ENCODE measurements at regions not wholly inside any gene's neighbourhood (a gene's known extent, or its start where the extent isn't known, plus 50 kb on each side); places are given as distances from the start of the nearest gene placed in this dataset.

- no peak for TF ChIP-seq CTCF (IDR thresholded peaks at IDR 0.05; ENCODE audit: low read depth, low read length, missing control alignments)
- in situ Hi-C loops (cut with HindIII; ENCODE audit: low sequenced_read_pairs), result no loop called here
- no peak overlapping the region for H3K4me3 ChIP-seq (ENCODE audit: low read depth, low read length)
- DNase-seq (ENCODE audit: low read depth), result no peak
Measured at GRCh38 chr2:103249462-103249861, 487.6 kb downstream of the TMEM182 start.

GRCh38 chr2:103252781-103253180 lies 490.9 kb downstream of the TMEM182 start:
- DNase-seq (ENCODE audit: low read depth), result no peak
- in situ Hi-C loops (cut with HindIII; ENCODE audit: low sequenced_read_pairs), result no loop called here
- H3K4me3 ChIP-seq (ENCODE audit: low read depth, low read length), result no peak overlapping the region
- no peak for TF ChIP-seq CTCF (IDR thresholded peaks at IDR 0.05; ENCODE audit: low read depth, low read length, missing control alignments)

GRCh38 chr2:103254611-103255010 lies 492.8 kb downstream of the TMEM182 start:
- H3K4me3 ChIP-seq (ENCODE audit: low read depth, low read length), result no peak overlapping the region
- in situ Hi-C loops (cut with HindIII; ENCODE audit: low sequenced_read_pairs), result no loop called here
- no peak for DNase-seq (ENCODE audit: low read depth)
- no peak for TF ChIP-seq CTCF (IDR thresholded peaks at IDR 0.05; ENCODE audit: low read depth, low read length, missing control alignments)

GRCh38 chr2:103264058-103264768 lies 502.4 kb downstream of the TMEM182 start:
- H3K4me3 ChIP-seq (ENCODE audit: low read depth, low read length), result no peak overlapping the region
- TF ChIP-seq CTCF (IDR thresholded peaks at IDR 0.05; ENCODE audit: low read depth, low read length, missing control alignments), result no peak
- DNase-seq (ENCODE audit: low read depth), result no peak
- in situ Hi-C loops (cut with HindIII; ENCODE audit: low sequenced_read_pairs), result no loop called here

- in situ Hi-C loops (cut with HindIII; ENCODE audit: low sequenced_read_pairs), result no loop called here
- no peak for TF ChIP-seq CTCF (IDR thresholded peaks at IDR 0.05; ENCODE audit: low read depth, low read length, missing control alignments)
- DNase-seq (ENCODE audit: low read depth), result no peak
- no peak overlapping the region for H3K4me3 ChIP-seq (ENCODE audit: low read depth, low read length)
Measured at GRCh38 chr2:103265521-103265920, 503.7 kb downstream of the TMEM182 start.

GRCh38 chr2:103268841-103269498 lies 507.1 kb downstream of the TMEM182 start:
- TF ChIP-seq CTCF (IDR thresholded peaks at IDR 0.05; ENCODE audit: low read depth, low read length, missing control alignments), result no peak
- H3K4me3 ChIP-seq (ENCODE audit: low read depth, low read length), result no peak overlapping the region
- in situ Hi-C loops (cut with HindIII; ENCODE audit: low sequenced_read_pairs), result no loop called here
- DNase-seq (ENCODE audit: low read depth), result no peak
